GM06990 (cell line): ENCODE measurements at regions not wholly inside any gene's neighbourhood (a gene's known extent, or its start where the extent isn't known, plus 50 kb on each side); places are given as distances from the start of the nearest gene placed in this dataset.

Source experiments
- DNase-seq: peaks from one replicate; pipeline ENCODE4 v3.0.0-alpha.2; 2011; ENCODE audit not compliant: insufficient read length; ENCODE audit errors: extremely low read depth
- H3K27me3 ChIP-seq: replicated peaks from 2 replicates; pipeline ENCODE4 v1.6.0; 2011; ENCODE audit warnings: low read length; ENCODE audit not compliant: control insufficient read depth, insufficient read depth
- H3K36me3 ChIP-seq: 2 replicates; pipeline ENCODE4 v1.5.1; 2011; ENCODE audit warnings: low read length; ENCODE audit not compliant: control insufficient read depth, insufficient read depth
- H3K4me3 ChIP-seq: replicated peaks from 2 replicates; pipeline ENCODE4 v1.5.1; 2011; ENCODE audit warnings: low read depth, mild to moderate bottlenecking, control low read depth, low read length
- TF ChIP-seq, protein P1 (sequence below): IDR thresholded peaks from 2 replicates; pipeline ENCODE4 v1.5.1; 2011; ENCODE audit warnings: low read length, control low read depth, mild to moderate bottlenecking, inconsistent platforms; ENCODE audit not compliant: insufficient read depth, poor library complexity, severe bottlenecking

DNA sequence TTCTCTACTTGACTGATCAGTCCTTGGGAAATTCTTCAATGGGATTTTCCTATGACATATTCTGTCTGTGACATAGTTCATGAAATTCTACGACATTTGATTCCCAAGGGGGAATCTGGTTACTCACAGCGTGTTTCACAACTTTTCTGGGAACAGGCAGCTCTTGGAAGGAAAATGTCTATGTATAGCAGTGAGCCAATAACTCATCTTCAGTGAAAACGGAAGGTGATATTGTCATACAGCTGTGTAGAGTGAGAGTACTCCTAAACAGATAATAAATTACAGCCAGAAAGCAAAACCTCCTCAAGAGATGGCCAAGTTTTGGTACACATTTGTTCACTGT, 91.4 kb downstream of the C9orf152 start:
- Histone ChIP-seq H3K27me3 (no peaks in the 10 kb centered on the region), H3K36me3 (peaks cover 5% of the 10 kb centered on the region), H3K4me3 (no peak overlapping the region)
- no peak for DNase-seq
- TF ChIP-seq, protein P1, sequence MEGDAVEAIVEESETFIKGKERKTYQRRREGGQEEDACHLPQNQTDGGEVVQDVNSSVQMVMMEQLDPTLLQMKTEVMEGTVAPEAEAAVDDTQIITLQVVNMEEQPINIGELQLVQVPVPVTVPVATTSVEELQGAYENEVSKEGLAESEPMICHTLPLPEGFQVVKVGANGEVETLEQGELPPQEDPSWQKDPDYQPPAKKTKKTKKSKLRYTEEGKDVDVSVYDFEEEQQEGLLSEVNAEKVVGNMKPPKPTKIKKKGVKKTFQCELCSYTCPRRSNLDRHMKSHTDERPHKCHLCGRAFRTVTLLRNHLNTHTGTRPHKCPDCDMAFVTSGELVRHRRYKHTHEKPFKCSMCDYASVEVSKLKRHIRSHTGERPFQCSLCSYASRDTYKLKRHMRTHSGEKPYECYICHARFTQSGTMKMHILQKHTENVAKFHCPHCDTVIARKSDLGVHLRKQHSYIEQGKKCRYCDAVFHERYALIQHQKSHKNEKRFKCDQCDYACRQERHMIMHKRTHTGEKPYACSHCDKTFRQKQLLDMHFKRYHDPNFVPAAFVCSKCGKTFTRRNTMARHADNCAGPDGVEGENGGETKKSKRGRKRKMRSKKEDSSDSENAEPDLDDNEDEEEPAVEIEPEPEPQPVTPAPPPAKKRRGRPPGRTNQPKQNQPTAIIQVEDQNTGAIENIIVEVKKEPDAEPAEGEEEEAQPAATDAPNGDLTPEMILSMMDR, result no peak

DNA sequence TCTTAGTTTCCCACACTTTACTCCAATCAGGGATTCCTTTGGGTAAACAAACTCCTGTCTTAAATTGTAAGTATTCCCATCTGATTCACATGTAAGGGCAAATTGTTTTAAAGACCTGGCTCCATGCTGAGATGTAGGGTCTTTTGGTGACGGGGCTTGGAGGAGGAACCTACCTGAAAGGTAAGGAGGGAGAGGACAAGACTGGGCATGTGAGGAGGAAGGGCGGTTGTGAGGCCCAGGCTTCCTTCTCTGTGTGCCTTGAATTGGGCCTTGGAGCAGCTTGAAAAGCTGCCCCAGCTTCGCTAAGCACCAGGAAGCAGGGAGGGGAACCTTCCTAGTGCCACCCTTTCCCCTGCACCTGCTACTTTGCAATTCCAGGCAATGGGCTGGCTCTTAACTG, 86.8 kb downstream of the C9orf152 start:
- Histone ChIP-seq H3K36me3 (peaks cover 2% of the 10 kb centered on the region; the same call in 1 of the 2 replicates), H3K27me3 (no peaks in the 10 kb centered on the region), H3K4me3 (no peak overlapping the region)
- no peak for DNase-seq
- TF ChIP-seq, protein P1, result no peak

DNA sequence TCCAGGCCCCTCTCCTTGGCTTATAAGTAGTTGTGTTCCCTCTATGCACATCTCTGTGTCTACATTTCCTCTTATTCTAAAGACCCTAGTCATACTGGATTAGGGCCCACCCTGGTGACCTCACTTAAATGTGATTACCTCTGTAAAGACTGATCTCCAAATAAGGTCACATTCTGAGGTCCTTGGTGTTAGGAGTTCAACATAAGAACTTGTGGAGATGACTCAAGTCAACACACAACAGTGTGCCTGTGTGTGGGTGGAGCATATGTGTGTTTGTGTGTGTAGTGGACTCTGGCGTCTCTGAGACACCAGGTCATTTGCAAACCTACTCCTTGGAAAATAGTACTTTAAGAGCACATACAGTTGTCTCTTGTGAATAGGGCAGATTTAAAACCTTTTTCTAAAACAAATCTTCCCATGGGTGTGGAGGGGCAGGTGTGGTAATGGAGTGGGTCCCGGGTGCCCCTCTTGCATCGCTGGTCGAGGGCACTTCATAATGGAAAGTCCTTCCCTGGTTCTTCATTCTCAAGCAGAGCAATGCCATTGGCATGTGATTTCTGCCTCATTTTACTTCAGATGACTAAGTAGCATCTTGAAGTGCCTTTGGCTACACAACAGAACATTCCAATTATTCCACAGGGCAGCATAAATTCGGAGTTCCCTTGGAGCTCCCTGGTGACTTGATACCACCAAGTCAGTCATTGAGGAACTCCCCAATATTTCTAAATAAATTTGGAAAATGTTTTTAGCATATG, 84.4 kb downstream of the C9orf152 start:
- TF ChIP-seq, protein P1, result no peak
- Histone ChIP-seq H3K36me3 (peaks cover 2% of the 10 kb centered on the region; the same call in 1 of the 2 replicates), H3K27me3 (no peaks in the 10 kb centered on the region), H3K4me3 (no peak overlapping the region)
- DNase-seq, result no peak

DNA sequence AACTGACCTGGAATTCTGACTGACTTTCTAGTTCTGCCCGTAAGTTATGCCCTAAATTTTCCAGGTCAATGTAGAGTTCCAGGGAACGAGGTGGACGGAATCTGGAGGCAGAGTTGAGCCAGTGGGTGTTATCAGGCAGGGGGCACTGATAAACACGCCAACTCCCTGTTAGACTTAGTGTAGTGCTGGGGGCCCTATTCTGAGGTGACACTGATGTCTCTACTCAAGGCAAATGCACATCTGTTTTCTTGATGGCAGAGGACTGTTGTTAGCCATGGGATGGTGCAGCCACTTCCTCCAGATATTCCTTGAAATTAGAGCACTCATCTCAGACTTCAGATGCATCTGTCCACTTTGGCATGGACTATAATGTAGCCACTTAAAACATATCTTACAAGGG, 83.5 kb downstream of the C9orf152 start:
- Histone ChIP-seq H3K36me3 (peaks cover 2% of the 10 kb centered on the region; the same call in 1 of the 2 replicates), H3K4me3 (no peak overlapping the region), H3K27me3 (no peaks in the 10 kb centered on the region)
- TF ChIP-seq, protein P1, result no peak
- no peak for DNase-seq

DNA sequence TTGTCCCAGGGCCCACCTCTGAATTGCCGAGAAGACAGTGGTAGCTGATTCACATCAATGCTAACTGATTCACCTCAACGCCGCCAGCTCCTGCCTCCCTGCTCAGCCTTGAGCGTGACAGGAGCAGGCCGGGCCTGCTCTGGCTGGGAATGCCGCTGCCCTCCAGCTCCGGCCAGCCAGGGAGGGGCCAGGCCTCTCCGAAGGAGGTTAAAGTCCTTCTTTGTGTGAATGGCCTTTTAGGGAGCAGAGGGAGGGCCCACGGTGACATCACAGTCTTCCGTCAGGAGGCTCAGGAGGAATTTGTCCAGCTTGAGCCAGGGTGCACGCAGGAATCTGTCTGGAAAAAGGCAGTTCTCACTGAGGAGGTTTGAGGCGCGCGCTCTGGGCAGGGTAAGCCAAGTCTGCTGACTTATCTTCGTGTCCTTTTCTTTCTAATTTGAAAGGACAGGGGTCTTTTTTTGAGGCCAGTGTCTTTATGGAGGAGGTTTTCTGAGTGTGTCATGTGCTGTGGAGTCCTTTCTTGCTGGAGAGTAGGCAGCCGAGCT, 82.7 kb downstream of the C9orf152 start:
- DNase-seq, result no peak

More for the DNA sequence above, 82.7 kb downstream of the C9orf152 start:
- H3K36me3 ChIP-seq, result peaks cover under 1% of the 10 kb centered on the region; the same call in 1 of the 2 replicates
- H3K27me3 ChIP-seq, result no peaks in the 10 kb centered on the region
- TF ChIP-seq, protein P1, result no peak
- no peak overlapping the region for H3K4me3 ChIP-seq
